Type B pancreatic cell (in vitro differentiated cells): ENCODE measurements at regions not wholly inside any gene's neighbourhood (a gene's known extent, or its start where the extent isn't known, plus 50 kb on each side); places are given as distances from the start of the nearest gene placed in this dataset.
A peak's percentile ranks its signal among the peaks of the same experiment; 100 is the strongest.

Experiments used
- DNase-seq: peaks from one replicate; pipeline ENCODE4 v3.0.0; 2021; ENCODE audit warnings: mixed read lengths; ENCODE audit not compliant: unreplicated experiment; ENCODE audit errors: extremely low spot score
- H3K27ac Mint-ChIP-seq: 2 replicates; pipeline ENCODE4 v1.8.0; 2021; ENCODE audit warnings: mild to moderate bottlenecking, mixed read lengths
- H3K27me3 Mint-ChIP-seq: 2 replicates; pipeline ENCODE4 v1.8.0; 2021; ENCODE audit warnings: mixed read lengths
- H3K36me3 Mint-ChIP-seq: 2 replicates; pipeline ENCODE4 v1.8.0; 2021; ENCODE audit warnings: mixed read lengths
- H3K4me1 Mint-ChIP-seq: one replicate; pipeline ENCODE4 v1.8.0; 2021; ENCODE audit warnings: mixed read lengths; ENCODE audit not compliant: unreplicated experiment
- H3K4me3 Mint-ChIP-seq: 2 replicates; pipeline ENCODE4 v1.8.0; 2021; ENCODE audit warnings: mild to moderate bottlenecking, mixed read lengths
- H3K9me3 Mint-ChIP-seq: 2 replicates; pipeline ENCODE4 v1.8.0; 2021; ENCODE audit warnings: mixed read lengths
- TF ChIP-seq, protein P1 (sequence below): fragments of 200-600 bp; sonication (generic); conservative IDR thresholded peaks from 2 replicates; pipeline ENCODE4 v1.5.0; 2021; ENCODE audit warnings: antibody characterized with exemption, mild to moderate bottlenecking

GRCh38 chr6:14711056-14711703 lies 534.7 kb upstream of the JARID2 start:
- Mint-ChIP-seq H3K9me3 (peaks cover 6% of the 10 kb centered on the region), H3K36me3 (no peaks in the 10 kb centered on the region), H3K4me3 (no peak overlapping the region), H3K4me1 (peaks cover 15% of the 10 kb centered on the region), H3K27ac (no peak overlapping the region), H3K27me3 (no peaks in the 10 kb centered on the region)
- DNase-seq = no peak
- TF ChIP-seq, protein P1, sequence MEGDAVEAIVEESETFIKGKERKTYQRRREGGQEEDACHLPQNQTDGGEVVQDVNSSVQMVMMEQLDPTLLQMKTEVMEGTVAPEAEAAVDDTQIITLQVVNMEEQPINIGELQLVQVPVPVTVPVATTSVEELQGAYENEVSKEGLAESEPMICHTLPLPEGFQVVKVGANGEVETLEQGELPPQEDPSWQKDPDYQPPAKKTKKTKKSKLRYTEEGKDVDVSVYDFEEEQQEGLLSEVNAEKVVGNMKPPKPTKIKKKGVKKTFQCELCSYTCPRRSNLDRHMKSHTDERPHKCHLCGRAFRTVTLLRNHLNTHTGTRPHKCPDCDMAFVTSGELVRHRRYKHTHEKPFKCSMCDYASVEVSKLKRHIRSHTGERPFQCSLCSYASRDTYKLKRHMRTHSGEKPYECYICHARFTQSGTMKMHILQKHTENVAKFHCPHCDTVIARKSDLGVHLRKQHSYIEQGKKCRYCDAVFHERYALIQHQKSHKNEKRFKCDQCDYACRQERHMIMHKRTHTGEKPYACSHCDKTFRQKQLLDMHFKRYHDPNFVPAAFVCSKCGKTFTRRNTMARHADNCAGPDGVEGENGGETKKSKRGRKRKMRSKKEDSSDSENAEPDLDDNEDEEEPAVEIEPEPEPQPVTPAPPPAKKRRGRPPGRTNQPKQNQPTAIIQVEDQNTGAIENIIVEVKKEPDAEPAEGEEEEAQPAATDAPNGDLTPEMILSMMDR = peak; percentile 60

GRCh38 chr6:14711704-14712379 lies 534.0 kb upstream of the JARID2 start:
- no peaks in the 10 kb centered on the region for H3K36me3 Mint-ChIP-seq
- no peak overlapping the region for H3K4me3 Mint-ChIP-seq
- H3K4me1 Mint-ChIP-seq = peaks cover 11% of the 10 kb centered on the region
- H3K27ac Mint-ChIP-seq = no peak overlapping the region
- H3K9me3 Mint-ChIP-seq = peaks cover 6% of the 10 kb centered on the region
- no peak for DNase-seq
- H3K27me3 Mint-ChIP-seq = peaks cover 2% of the 10 kb centered on the region
- TF ChIP-seq, protein P1 = no peak

- no peak overlapping the region for H3K4me3 Mint-ChIP-seq
- no peak for DNase-seq
- H3K4me1 Mint-ChIP-seq = peaks cover 9% of the 10 kb centered on the region
- TF ChIP-seq, protein P1 = no peak
- H3K27me3 Mint-ChIP-seq = peaks cover 4% of the 10 kb centered on the region
- H3K36me3 Mint-ChIP-seq = peaks cover 4% of the 10 kb centered on the region
- no peak overlapping the region for H3K27ac Mint-ChIP-seq
- H3K9me3 Mint-ChIP-seq = peaks cover 6% of the 10 kb centered on the region
These were observed 532.6 kb upstream of the JARID2 start for GRCh38 chr6:14713008-14713960.

DNA sequence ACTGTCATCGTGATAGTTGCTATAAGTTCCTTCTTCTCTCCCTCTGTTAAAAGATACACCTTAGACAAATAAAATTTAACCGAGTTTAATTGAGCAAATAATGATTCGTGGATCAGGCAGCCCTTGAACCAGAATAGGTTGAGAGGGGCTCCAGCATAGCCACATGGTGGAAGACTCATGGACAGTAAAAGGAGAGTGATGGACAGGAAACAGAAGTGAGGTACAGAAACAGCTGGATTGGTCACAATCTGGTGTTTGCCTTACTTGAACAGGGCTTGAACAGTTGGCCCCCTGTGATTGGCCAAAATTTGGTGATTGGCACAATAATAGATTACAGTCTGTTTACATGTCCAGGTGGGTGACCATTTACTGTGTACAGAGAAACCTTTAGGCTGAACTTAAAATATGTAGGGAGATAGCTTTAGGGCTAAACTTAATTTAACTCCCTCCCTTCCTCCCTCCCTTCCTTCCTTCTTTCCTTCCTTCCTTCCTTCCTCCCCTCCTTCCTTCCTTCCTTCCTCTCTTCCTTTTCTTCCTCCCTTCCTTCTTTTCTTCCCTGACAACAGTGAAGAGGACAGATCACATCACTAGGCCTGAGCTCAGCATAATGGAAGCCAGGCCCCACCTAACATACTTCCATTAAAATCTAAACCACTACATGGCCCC lies 531.8 kb upstream of the JARID2 start:
- Mint-ChIP-seq H3K9me3 (peaks cover 6% of the 10 kb centered on the region), H3K27me3 (peaks cover 4% of the 10 kb centered on the region), H3K36me3 (peaks cover 4% of the 10 kb centered on the region), H3K27ac (no peak overlapping the region), H3K4me3 (no peak overlapping the region), H3K4me1 (peaks cover 9% of the 10 kb centered on the region)
- no peak for DNase-seq
- TF ChIP-seq, protein P1 = no peak

GRCh38 chr6:14715076-14715475 lies 530.8 kb upstream of the JARID2 start:
- peaks cover 4% of the 10 kb centered on the region for H3K27me3 Mint-ChIP-seq
- H3K9me3 Mint-ChIP-seq = peaks cover 6% of the 10 kb centered on the region
- peaks cover 4% of the 10 kb centered on the region for H3K36me3 Mint-ChIP-seq
- H3K4me1 Mint-ChIP-seq = peaks cover 14% of the 10 kb centered on the region
- DNase-seq = no peak
- H3K4me3 Mint-ChIP-seq = no peak overlapping the region
- no peak overlapping the region for H3K27ac Mint-ChIP-seq
- TF ChIP-seq, protein P1 = no peak
